Mesenchymal stem cell (in vitro differentiated cells and primary cell): ENCODE measurements at regions not wholly inside any gene's neighbourhood (a gene's known extent, or its start where the extent isn't known, plus 50 kb on each side); places are given as distances from the start of the nearest gene placed in this dataset.

Source experiments
- DNase-seq: peaks from one replicate; pipeline ENCODE4 v3.0.0-alpha.2; 2013
- H2AFZ ChIP-seq: one replicate; pipeline ENCODE4 v1.6.1; 2013; ENCODE audit warnings: low read depth, mild to moderate bottlenecking, control low read depth, inconsistent platforms, low read length, moderate library complexity
- H2AK5ac ChIP-seq: 2 replicates; pipeline ENCODE4 v1.6.1; 2013; ENCODE audit warnings: low read length, moderate library complexity, mild to moderate bottlenecking, inconsistent platforms; ENCODE audit not compliant: severe bottlenecking
- H2BK120ac ChIP-seq: one replicate; pipeline ENCODE4 v1.6.1; 2013; ENCODE audit warnings: low read depth, mild to moderate bottlenecking, inconsistent platforms, low read length, moderate library complexity
- H2BK12ac ChIP-seq, 2 experiments: one replicate each; pipeline ENCODE4 v1.6.1; 2013; ENCODE audit warnings: inconsistent platforms in 2 of 2, low read length in 2 of 2, mild to moderate bottlenecking in 2 of 2, moderate library complexity in 2 of 2, control low read depth in 1 of 2
- H2BK15ac ChIP-seq: one replicate; pipeline ENCODE4 v1.6.1; 2013; ENCODE audit warnings: mild to moderate bottlenecking, low read depth, inconsistent platforms; ENCODE audit not compliant: poor library complexity, severe bottlenecking
- H2BK5ac ChIP-seq: 2 replicates; pipeline ENCODE4 v1.6.1; 2013; ENCODE audit warnings: low read depth, mild to moderate bottlenecking, low read length, control low read depth, inconsistent platforms; ENCODE audit not compliant: poor library complexity, severe bottlenecking
- H3K14ac ChIP-seq, 2 experiments: one replicate each; pipeline ENCODE4 v1.6.1; 2013; ENCODE audit warnings: inconsistent platforms in 2 of 2, low read length in 2 of 2, control low read depth in 1 of 2, mild to moderate bottlenecking in 1 of 2, moderate library complexity in 1 of 2
- H3K18ac ChIP-seq, 2 experiments: one replicate each; pipeline ENCODE4 v1.6.1; 2013; ENCODE audit warnings: inconsistent platforms in 2 of 2, low read length in 2 of 2, control low read depth in 1 of 2, low read depth in 1 of 2, mild to moderate bottlenecking in 1 of 2
- H3K23ac ChIP-seq, 2 experiments: one replicate each; pipeline ENCODE4 v1.6.1; 2013; ENCODE audit warnings: inconsistent platforms in 2 of 2, low read length in 2 of 2, mild to moderate bottlenecking in 2 of 2, moderate library complexity in 2 of 2, control low read depth in 1 of 2
- H3K27ac ChIP-seq: 2 replicates; pipeline ENCODE4 v1.5.1; 2013; ENCODE audit warnings: mild to moderate bottlenecking, moderate library complexity, low read length, control low read depth, inconsistent platforms; ENCODE audit not compliant: poor library complexity, severe bottlenecking
- H3K27me3 ChIP-seq, 2 experiments: 2 replicates each; pipeline versions ENCODE4 v1.6.1 to v1.7.0; 2013; ENCODE audit warnings: low read length in 2 of 2, mild to moderate bottlenecking in 2 of 2, moderate library complexity in 2 of 2, control low read depth in 1 of 2, inconsistent platforms in 1 of 2; ENCODE audit not compliant: control insufficient read depth in 1 of 2, insufficient read depth in 1 of 2
- H3K36me3 ChIP-seq, 2 experiments: 2 replicates each; pipeline versions ENCODE4 v1.6.1 to v1.7.0; 2013; ENCODE audit warnings: low read length in 2 of 2, control low read depth in 1 of 2, inconsistent platforms in 1 of 2, low read depth in 1 of 2, mild to moderate bottlenecking in 1 of 2; ENCODE audit not compliant: insufficient read depth in 2 of 2, control insufficient read depth in 1 of 2
- H3K4ac ChIP-seq, 2 experiments: one replicate each; pipeline ENCODE4 v1.6.1; 2013; ENCODE audit warnings: inconsistent platforms in 2 of 2, low read length in 2 of 2, mild to moderate bottlenecking in 2 of 2, moderate library complexity in 2 of 2, control low read depth in 1 of 2, low read depth in 1 of 2
- H3K4me1 ChIP-seq: 2 replicates; pipeline ENCODE4 v1.6.1; 2013; ENCODE audit warnings: low read depth, low read length, control low read depth; ENCODE audit not compliant: control insufficient read depth, insufficient read depth
- H3K4me2 ChIP-seq: 2 replicates; pipeline ENCODE4 v1.6.1; 2013; ENCODE audit warnings: low read length, mild to moderate bottlenecking, inconsistent platforms; ENCODE audit not compliant: poor library complexity, severe bottlenecking
- H3K4me3 ChIP-seq, 2 experiments: 2 replicates each; pipeline versions ENCODE4 v1.5.1 to v1.7.0; 2013; ENCODE audit warnings: low read length in 2 of 2, mild to moderate bottlenecking in 2 of 2, control low read depth in 1 of 2, low read depth in 1 of 2; ENCODE audit not compliant: insufficient read depth in 1 of 2
- H3K79me1 ChIP-seq: replicated peaks from 2 replicates; pipeline ENCODE4 v1.6.1; 2013; ENCODE audit warnings: mild to moderate bottlenecking, control low read depth, low read length, inconsistent platforms; ENCODE audit not compliant: poor library complexity, severe bottlenecking
- H3K9ac ChIP-seq: 2 replicates; pipeline ENCODE4 v1.7.0; 2013; ENCODE audit warnings: mild to moderate bottlenecking, low read length, moderate library complexity
- H3K9me3 ChIP-seq: 2 replicates; pipeline ENCODE4 v1.7.0; 2013; ENCODE audit warnings: mild to moderate bottlenecking, low read length; ENCODE audit not compliant: control insufficient read depth
- H4K8ac ChIP-seq: one replicate; pipeline ENCODE4 v1.6.1; 2013; ENCODE audit warnings: inconsistent platforms, mild to moderate bottlenecking, low read length, moderate library complexity
- H4K91ac ChIP-seq: one replicate; pipeline ENCODE4 v1.6.1; 2013; ENCODE audit warnings: mild to moderate bottlenecking, low read length, inconsistent platforms
- WGBS: methylation state at CpG from one replicate; pipeline ENCODE4 v1.1.7; 2013; ENCODE audit warnings: mixed read lengths; 5-methylcytosine and 5-hydroxymethylcytosine counted together

DNA sequence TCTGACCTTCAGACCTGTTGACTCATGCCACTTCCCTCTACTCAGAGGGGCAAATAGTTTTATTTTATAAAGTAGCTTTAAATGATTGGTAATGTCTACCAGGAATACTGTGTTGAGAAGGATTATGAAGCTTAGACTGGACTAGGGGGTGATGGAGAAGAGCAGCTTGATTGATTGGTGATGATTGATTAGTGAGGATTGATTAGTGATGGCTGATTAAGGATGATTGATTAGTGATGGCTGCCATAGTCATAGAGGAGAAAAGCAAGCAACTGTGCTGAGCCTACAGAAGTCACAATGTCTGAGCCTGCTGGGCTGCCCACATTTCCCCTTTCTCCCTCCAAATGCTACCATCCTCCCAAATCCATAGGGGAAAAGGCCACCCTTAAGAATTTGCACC is 206.8 kb upstream of the SALL1 start:
- Histone ChIP-seq H3K18ac (no peak overlapping the region), H4K8ac (no peak overlapping the region), H2BK12ac (no peak overlapping the region), H2BK5ac (no peak overlapping the region), H3K4me2 (no peak overlapping the region), H3K4me1 (no peaks in the 10 kb centered on the region), H3K4me3 (no peak overlapping the region), H2BK120ac (no peak overlapping the region), H3K79me1 (no peaks in the 10 kb centered on the region), H3K4ac (no peak overlapping the region), H3K14ac (no peak overlapping the region), H3K23ac (no peak overlapping the region), H2AK5ac (no peak overlapping the region), H3K9me3 (no peaks in the 10 kb centered on the region), H3K9ac (no peak overlapping the region), H3K36me3 (no peaks in the 10 kb centered on the region), H2AFZ (no peak overlapping the region), H4K91ac (no peak overlapping the region), H2BK15ac (no peak overlapping the region), H3K27me3 (no peaks in the 10 kb centered on the region), H3K27ac (no peak overlapping the region)
- DNase-seq, result no peak

- Histone ChIP-seq H3K36me3 (no peaks in the 10 kb centered on the region), H3K18ac (no peak overlapping the region), H2BK5ac (no peak overlapping the region), H2AFZ (no peak overlapping the region), H2BK120ac (no peak overlapping the region), H3K4me1 (no peaks in the 10 kb centered on the region), H4K8ac (no peak overlapping the region), H4K91ac (no peak overlapping the region), H3K9me3 (no peaks in the 10 kb centered on the region), H2BK15ac (no peak overlapping the region), H2AK5ac (no peak overlapping the region), H3K79me1 (no peaks in the 10 kb centered on the region), H3K14ac (no peak overlapping the region), H3K4ac (no peak overlapping the region), H3K27me3 (no peaks in the 10 kb centered on the region), H3K23ac (no peak overlapping the region), H3K4me3 (no peak overlapping the region), H2BK12ac (no peak overlapping the region), H3K4me2 (no peak overlapping the region), H3K27ac (no peak overlapping the region), H3K9ac (no peak overlapping the region)
- WGBS, result 100% methylated on average over 4 of the region's 6 CpGs
- no peak for DNase-seq
Observed at GRCh38 chr16:51355875-51356274, 204.8 kb upstream of the SALL1 start.

- Histone ChIP-seq H4K91ac (no peak overlapping the region), H3K23ac (no peak overlapping the region), H3K36me3 (no peaks in the 10 kb centered on the region), H2BK12ac (no peak overlapping the region), H2BK15ac (no peak overlapping the region), H2AK5ac (no peak overlapping the region), H4K8ac (no peak overlapping the region), H3K4me3 (no peak overlapping the region), H3K18ac (no peak overlapping the region), H3K79me1 (no peaks in the 10 kb centered on the region), H3K4me1 (no peaks in the 10 kb centered on the region), H3K9ac (no peak overlapping the region), H2BK120ac (no peak overlapping the region), H2AFZ (no peak overlapping the region), H3K27ac (no peak overlapping the region), H2BK5ac (no peak overlapping the region), H3K4me2 (no peak overlapping the region), H3K27me3 (no peaks in the 10 kb centered on the region), H3K9me3 (no peaks in the 10 kb centered on the region), H3K4ac (no peak overlapping the region), H3K14ac (no peak overlapping the region)
- DNase-seq, result no peak
- WGBS, result 76% methylated on average over 6 of the region's 6 CpGs
Observed at GRCh38 chr16:51355195-51355594, 204.1 kb upstream of the SALL1 start.

GRCh38 chr16:51353055-51353454 is 202.0 kb upstream of the SALL1 start:
- no peak overlapping the region for H2AK5ac ChIP-seq
- no peak overlapping the region for H2BK5ac ChIP-seq
- no peak overlapping the region for H2BK120ac ChIP-seq
- no peaks in the 10 kb centered on the region for H3K27me3 ChIP-seq
- no peak overlapping the region for H3K18ac ChIP-seq
- H3K23ac ChIP-seq, result no peak overlapping the region
- H3K27ac ChIP-seq, result no peak overlapping the region
- 93% methylated on average over 1 of the region's 3 CpGs for WGBS
- no peaks in the 10 kb centered on the region for H3K9me3 ChIP-seq
- H4K8ac ChIP-seq, result no peak overlapping the region
- no peak overlapping the region for H4K91ac ChIP-seq
- H3K79me1 ChIP-seq, result no peaks in the 10 kb centered on the region
- no peak overlapping the region for H3K4me2 ChIP-seq
- H3K14ac ChIP-seq, result no peak overlapping the region
- no peak overlapping the region for H2BK12ac ChIP-seq
- no peak overlapping the region for H3K9ac ChIP-seq
- H2AFZ ChIP-seq, result no peak overlapping the region
- H3K4ac ChIP-seq, result no peak overlapping the region
- H3K36me3 ChIP-seq, result no peaks in the 10 kb centered on the region
- no peaks in the 10 kb centered on the region for H3K4me1 ChIP-seq
- no peak overlapping the region for H3K4me3 ChIP-seq
- H2BK15ac ChIP-seq, result no peak overlapping the region
- DNase-seq, result no peak
